RWPE2 (cell line): ENCODE measurements at regions not wholly inside any gene's neighbourhood (a gene's known extent, or its start where the extent isn't known, plus 50 kb on each side); places are given as distances from the start of the nearest gene placed in this dataset.
"Not testable (repeated sequence)": the region's sequence is repeated elsewhere in the genome, so short reads cannot be mapped to it uniquely, and the experiment has no call there.

Experiments
- ATAC-seq: fragments of 200-7000 bp; cut with Tn5 transposase; 3 replicates; pipeline ENCODE4 v1.9.1; 2021; ENCODE audit warnings: low read depth
- DNase-seq: peaks from one replicate; pipeline ENCODE4 v3.0.0-alpha.2; 2020; ENCODE audit warnings: low spot score
- H3K27ac ChIP-seq: fragments of 450-650 bp; 2 replicates; pipeline ENCODE4 v1.5.1; 2017; ENCODE audit warnings: mild to moderate bottlenecking; ENCODE audit not compliant: poor library complexity, severe bottlenecking
- H3K27me3 ChIP-seq: fragments of 250-450 bp; sonication (Bioruptor Pico); 2 replicates; pipeline ENCODE4 v1.5.1; 2021; ENCODE audit warnings: mild to moderate bottlenecking, moderate library complexity; ENCODE audit not compliant: insufficient read depth, poor library complexity, severe bottlenecking
- H3K36me3 ChIP-seq: fragments of 250-450 bp; sonication (Bioruptor Pico); 2 replicates; pipeline ENCODE4 v1.5.1; 2020; ENCODE audit warnings: low read depth, mild to moderate bottlenecking, moderate library complexity
- H3K4me1 ChIP-seq: fragments of 250-450 bp; sonication (Bioruptor Pico); 2 replicates; pipeline ENCODE4 v1.5.1; 2021; ENCODE audit warnings: mild to moderate bottlenecking, moderate library complexity; ENCODE audit not compliant: insufficient read depth, poor library complexity, severe bottlenecking
- H3K4me3 ChIP-seq: fragments of 250-450 bp; sonication (Bioruptor Pico); 2 replicates; pipeline ENCODE4 v1.5.1; 2021; ENCODE audit warnings: mild to moderate bottlenecking, moderate library complexity; ENCODE audit not compliant: severe bottlenecking
- H3K9me3 ChIP-seq: fragments of 250-450 bp; sonication (Bioruptor Pico); 2 replicates; pipeline ENCODE4 v1.5.1; 2021; ENCODE audit warnings: mild to moderate bottlenecking, moderate library complexity; ENCODE audit not compliant: severe bottlenecking
- TF ChIP-seq, protein P1 (sequence below): fragments of 450-650 bp; IDR thresholded peaks from one replicate; pipeline ENCODE4 v1.5.1; 2017; ENCODE audit warnings: mild to moderate bottlenecking, moderate library complexity; ENCODE audit not compliant: poor library complexity, severe bottlenecking

DNA sequence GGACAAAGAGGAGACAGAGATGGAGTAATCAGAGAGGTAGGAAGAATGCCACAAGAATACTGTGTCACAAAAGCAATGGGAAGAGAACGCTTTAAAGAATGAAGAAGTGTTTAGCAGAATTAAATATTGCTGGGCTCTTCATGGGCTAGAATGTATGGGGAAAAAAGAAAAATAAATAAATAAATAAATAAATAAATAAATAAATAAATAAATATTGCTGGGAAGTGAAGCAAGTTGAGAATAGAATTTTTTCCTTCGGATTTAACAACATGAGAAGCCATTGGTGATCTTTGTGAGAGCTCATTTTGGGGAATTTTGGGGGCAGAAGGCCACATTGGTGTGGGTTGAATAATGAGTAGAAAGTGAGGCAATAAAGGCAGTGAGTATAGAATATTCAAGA lies 59.7 kb upstream of the FRMPD3 start:
- no peak overlapping the region for H3K4me3 ChIP-seq
- H3K27ac ChIP-seq: no peak overlapping the region
- DNase-seq: no peak
- TF ChIP-seq, protein P1, sequence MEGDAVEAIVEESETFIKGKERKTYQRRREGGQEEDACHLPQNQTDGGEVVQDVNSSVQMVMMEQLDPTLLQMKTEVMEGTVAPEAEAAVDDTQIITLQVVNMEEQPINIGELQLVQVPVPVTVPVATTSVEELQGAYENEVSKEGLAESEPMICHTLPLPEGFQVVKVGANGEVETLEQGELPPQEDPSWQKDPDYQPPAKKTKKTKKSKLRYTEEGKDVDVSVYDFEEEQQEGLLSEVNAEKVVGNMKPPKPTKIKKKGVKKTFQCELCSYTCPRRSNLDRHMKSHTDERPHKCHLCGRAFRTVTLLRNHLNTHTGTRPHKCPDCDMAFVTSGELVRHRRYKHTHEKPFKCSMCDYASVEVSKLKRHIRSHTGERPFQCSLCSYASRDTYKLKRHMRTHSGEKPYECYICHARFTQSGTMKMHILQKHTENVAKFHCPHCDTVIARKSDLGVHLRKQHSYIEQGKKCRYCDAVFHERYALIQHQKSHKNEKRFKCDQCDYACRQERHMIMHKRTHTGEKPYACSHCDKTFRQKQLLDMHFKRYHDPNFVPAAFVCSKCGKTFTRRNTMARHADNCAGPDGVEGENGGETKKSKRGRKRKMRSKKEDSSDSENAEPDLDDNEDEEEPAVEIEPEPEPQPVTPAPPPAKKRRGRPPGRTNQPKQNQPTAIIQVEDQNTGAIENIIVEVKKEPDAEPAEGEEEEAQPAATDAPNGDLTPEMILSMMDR: no peak
- no peaks in the 10 kb centered on the region for H3K36me3 ChIP-seq
- H3K27me3 ChIP-seq: no peaks in the 10 kb centered on the region
- no peaks in the 10 kb centered on the region for H3K4me1 ChIP-seq
- H3K9me3 ChIP-seq: no peaks in the 10 kb centered on the region
- ATAC-seq: no peak

DNA sequence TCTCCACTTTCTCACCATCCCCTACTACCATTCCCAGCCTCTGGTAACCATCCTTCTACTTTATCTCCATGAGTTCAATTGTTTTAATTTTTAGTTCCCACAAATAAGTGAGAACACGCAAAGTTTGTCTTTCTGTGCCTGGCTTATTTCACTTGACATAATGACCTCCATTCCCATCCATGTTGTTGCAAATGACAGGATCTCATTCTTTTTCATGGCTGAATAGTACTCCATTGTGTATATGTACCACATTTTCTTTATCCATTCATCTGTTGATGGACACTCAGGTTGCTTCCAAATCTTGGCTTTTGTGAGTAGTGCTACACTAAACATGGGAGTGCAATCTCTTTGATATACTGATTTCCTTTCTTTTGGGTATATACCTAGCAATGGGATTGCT lies 55.8 kb upstream of the FRMPD3 start:
- H3K27me3 ChIP-seq, H3K4me3 ChIP-seq, H3K27ac ChIP-seq, H3K9me3 ChIP-seq, DNase-seq, ATAC-seq, H3K36me3 ChIP-seq, H3K4me1 ChIP-seq: not testable (repeated sequence)

DNA sequence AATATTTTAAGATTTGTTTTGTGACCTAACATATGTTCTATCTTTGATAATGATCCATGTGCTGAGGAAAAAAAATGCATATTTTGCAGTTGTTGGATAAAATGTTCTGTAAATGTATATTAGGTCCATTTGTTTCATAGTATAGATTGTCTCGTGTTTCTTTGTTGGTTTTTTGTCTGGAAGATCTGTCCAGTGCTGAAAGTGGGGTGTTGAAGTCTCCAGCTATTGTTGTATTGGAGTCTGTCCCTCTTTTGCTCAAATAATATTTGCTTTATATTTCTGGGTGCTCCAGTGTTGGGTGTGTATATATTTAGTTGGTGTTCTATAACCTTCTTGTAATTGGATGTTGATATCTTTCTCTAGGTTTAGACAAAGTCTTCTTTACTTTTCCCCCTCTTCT lies 53.2 kb upstream of the FRMPD3 start:
- ATAC-seq (no peak), DNase-seq (no peak)
- TF ChIP-seq, protein P1: no peak
- no peaks in the 10 kb centered on the region for H3K4me1 ChIP-seq
- no peaks in the 10 kb centered on the region for H3K9me3 ChIP-seq
- H3K27ac ChIP-seq: no peak overlapping the region
- no peaks in the 10 kb centered on the region for H3K27me3 ChIP-seq
- H3K36me3 ChIP-seq: no peaks in the 10 kb centered on the region
- no peak overlapping the region for H3K4me3 ChIP-seq

DNA sequence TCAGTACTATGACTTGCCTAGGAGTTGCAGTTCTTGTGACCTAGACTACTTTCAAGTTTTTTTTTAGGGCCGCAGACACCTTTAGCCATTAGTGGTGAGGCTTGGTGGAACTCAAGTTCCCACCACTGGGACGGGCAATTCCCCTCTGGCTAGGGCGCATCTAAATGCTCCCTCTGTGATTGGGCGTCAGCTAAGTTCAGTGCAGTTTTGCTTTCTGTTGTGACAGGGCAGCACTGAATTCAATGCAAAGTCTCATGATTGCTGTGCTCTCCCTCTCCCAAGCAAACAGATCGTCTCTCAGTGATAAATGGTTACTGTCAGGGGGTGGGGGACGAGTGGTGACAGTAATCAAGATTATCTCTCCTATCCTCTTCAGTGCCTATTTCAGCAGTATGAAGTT lies 52.7 kb upstream of the FRMPD3 start:
- H3K4me1 ChIP-seq: no peaks in the 10 kb centered on the region
- DNase-seq (no peak), ATAC-seq (no peak)
- H3K27ac ChIP-seq: no peak overlapping the region
- no peaks in the 10 kb centered on the region for H3K9me3 ChIP-seq
- no peaks in the 10 kb centered on the region for H3K27me3 ChIP-seq
- no peaks in the 10 kb centered on the region for H3K36me3 ChIP-seq
- no peak overlapping the region for H3K4me3 ChIP-seq
- TF ChIP-seq, protein P1: no peak

DNA sequence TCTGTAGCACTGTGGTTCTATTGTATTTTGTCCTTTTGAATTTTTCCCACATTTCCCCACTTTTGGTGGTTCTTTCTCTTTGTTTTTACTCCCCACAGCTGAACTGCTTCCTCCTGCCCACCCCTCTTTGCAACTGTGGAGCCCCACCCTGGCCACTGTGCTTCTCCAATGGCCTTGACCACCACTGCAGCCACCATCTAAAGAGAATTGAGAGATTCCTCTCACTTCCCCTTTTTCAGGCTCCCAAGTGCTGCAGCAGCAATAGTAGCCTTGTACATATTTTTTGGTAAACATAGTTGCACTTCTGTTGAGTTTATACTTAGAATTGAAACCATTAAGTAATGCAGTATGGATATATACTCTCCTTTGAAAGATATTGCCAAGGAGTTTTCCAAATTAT lies 51.3 kb upstream of the FRMPD3 start:
- Histone ChIP-seq H3K4me1 (no peaks in the 10 kb centered on the region), H3K36me3 (no peaks in the 10 kb centered on the region)

More for the DNA sequence above, 51.3 kb upstream of the FRMPD3 start:
- TF ChIP-seq, protein P1: no peak
- H3K27ac ChIP-seq: no peak overlapping the region
- ATAC-seq: no peak
- H3K27me3 ChIP-seq: no peaks in the 10 kb centered on the region
- no peak for DNase-seq
- H3K9me3 ChIP-seq: no peaks in the 10 kb centered on the region
- H3K4me3 ChIP-seq: no peak overlapping the region
